Body of pancreas (tissue), 4 donors: ENCODE measurements at regions not wholly inside any gene's neighbourhood (a gene's known extent, or its start where the extent isn't known, plus 50 kb on each side); places are given as distances from the start of the nearest gene placed in this dataset.

ENCODE experiments used
- ATAC-seq: fragments of 150-250 bp; one replicate; pipeline ENCODE4 v1.9.1; 2016
- DNase-seq, 4 donors: peaks; one replicate each; pipeline ENCODE4 v3.0.0-alpha.2; 2019
- H3K27ac ChIP-seq, 4 donors: fragments of 200-600 bp; sonication (generic); 1 replicate in 3 of 4; 2 replicates in 1 of 4; pipeline versions ENCODE4 v1.5.1 to v1.6.1; 2016 to 2019; ENCODE audit warnings: mild to moderate bottlenecking in 1 of 4, mixed read lengths in 1 of 4, moderate library complexity in 1 of 4
- H3K27me3 ChIP-seq, 2 donors: fragments of 200-600 bp; sonication (generic); one replicate each; pipeline ENCODE4 v1.6.0; 2016; ENCODE audit warnings: mild to moderate bottlenecking in 1 of 2
- H3K36me3 ChIP-seq, 2 donors: fragments of 200-600 bp; sonication (generic); replicated peaks in 1 of 2; 2 replicates each; pipeline ENCODE4 v1.5.1; 2016; ENCODE audit warnings: low read depth in 2 of 2; ENCODE audit not compliant: insufficient read depth in 1 of 2
- H3K4me1 ChIP-seq: fragments of 200-600 bp; sonication (generic); one replicate; pipeline ENCODE4 v1.6.0; 2016
- H3K4me3 ChIP-seq, 2 donors: fragments of 200-600 bp; sonication (generic); 1 replicate in 1 of 2; 2 replicates in 1 of 2; pipeline ENCODE4 v1.5.1; 2016 to 2019
- H3K9me3 ChIP-seq, 3 donors: fragments of 200-600 bp; sonication (generic); 1 replicate in 2 of 3; 2 replicates in 1 of 3; pipeline ENCODE4 v1.5.1; 2016
- CTCF ChIP-seq, 7 experiments: fragments of 450-650 bp in 4 of 7; fragments of 200-600 bp in 3 of 7; sonication (generic) in 3 of 7; IDR thresholded peaks; one replicate each; pipeline ENCODE4 v1.5.1; 2016 to 2019; ENCODE audit warnings: antibody characterized with exemption in 7 of 7
- POLR2A ChIP-seq, 3 donors: fragments of 450-650 bp; IDR thresholded peaks; one replicate each; pipeline ENCODE4 v1.6.1; 2016; ENCODE audit warnings: antibody characterized with exemption in 3 of 3, mild to moderate bottlenecking in 2 of 3
- WGBS, 2 donors: methylation state at CpG; one replicate each; pipeline ENCODE4 v1.1.5; 2017; 5-methylcytosine and 5-hydroxymethylcytosine counted together
- intact Hi-C: fragments of 100-400 bp; cut with DNase I; formaldehyde crosslinking; loops from one replicate; pipeline ENCODE4 v1.15.1; 2023

GRCh38 chr5:9721161-9721560 lies 91.0 kb upstream of the TAS2R1 start:
- H3K4me1 ChIP-seq, result no peaks in the 10 kb centered on the region
- no peak overlapping the region for H3K27ac ChIP-seq
- H3K27me3 ChIP-seq, result no peaks in the 10 kb centered on the region
- H3K4me3 ChIP-seq, result no peak overlapping the region
- no peaks in the 10 kb centered on the region for H3K9me3 ChIP-seq
- ATAC-seq (no peak), DNase-seq (no peak)
- no peaks in the 10 kb centered on the region for H3K36me3 ChIP-seq
- no peak for TF ChIP-seq POLR2A (IDR thresholded peaks at IDR 0.05)
- TF ChIP-seq CTCF (IDR thresholded peaks at IDR 0.05), result no peak
- 67 to 90% methylated on average over 2 of the region's 2 CpGs for WGBS, 2 donors
- intact Hi-C loops, result no loop called here

GRCh38 chr5:9720361-9720760 lies 90.2 kb upstream of the TAS2R1 start:
- H3K4me3 ChIP-seq, result no peak overlapping the region
- 55 to 66% methylated on average over 5 of the region's 5 CpGs for WGBS, 2 donors
- no peak for TF ChIP-seq POLR2A (IDR thresholded peaks at IDR 0.05)
- TF ChIP-seq CTCF (IDR thresholded peaks at IDR 0.05), result no peak
- no peak for DNase-seq
- H3K27me3 ChIP-seq, result no peaks in the 10 kb centered on the region
- intact Hi-C loops, result no loop called here
- no peaks in the 10 kb centered on the region for H3K36me3 ChIP-seq
- no peaks in the 10 kb centered on the region for H3K4me1 ChIP-seq
- ATAC-seq, result no peak
- H3K27ac ChIP-seq, result no peak overlapping the region
- no peaks in the 10 kb centered on the region for H3K9me3 ChIP-seq

DNA sequence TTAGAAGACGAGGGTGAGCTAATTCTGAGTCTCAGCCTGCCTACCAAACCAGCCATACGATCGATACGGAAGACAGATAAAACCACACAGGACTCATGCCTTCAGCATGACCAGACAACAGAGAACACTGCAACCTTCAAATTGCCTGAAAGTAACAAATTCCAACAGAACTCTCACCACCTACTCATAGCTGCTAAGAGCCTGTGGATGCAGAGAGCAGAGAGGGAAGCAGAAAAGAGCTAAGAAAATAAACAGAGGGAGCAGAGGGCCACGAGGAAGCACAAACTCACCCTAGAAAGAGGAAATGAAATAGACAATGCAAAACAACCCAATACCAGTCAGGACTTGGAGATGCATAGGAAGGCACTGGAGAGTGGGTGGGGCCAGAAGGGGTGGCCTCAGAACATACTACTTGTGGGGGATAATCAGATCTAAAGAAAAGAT lies 86.7 kb upstream of the TAS2R1 start:
- H3K4me1 ChIP-seq, result no peaks in the 10 kb centered on the region
- 48 to 54% methylated on average over 4 to 5 of the region's 5 CpGs for WGBS, 2 donors
- intact Hi-C loops, result no loop called here
- DNase-seq (no peak), ATAC-seq (no peak)
- no peaks in the 10 kb centered on the region for H3K9me3 ChIP-seq
- no peak overlapping the region for H3K27ac ChIP-seq
- H3K4me3 ChIP-seq, result no peak overlapping the region
- H3K27me3 ChIP-seq, result no peaks in the 10 kb centered on the region
- TF ChIP-seq POLR2A (IDR thresholded peaks at IDR 0.05), result no peak
- TF ChIP-seq CTCF (IDR thresholded peaks at IDR 0.05), result no peak
- H3K36me3 ChIP-seq, result no peaks in the 10 kb centered on the region

DNA sequence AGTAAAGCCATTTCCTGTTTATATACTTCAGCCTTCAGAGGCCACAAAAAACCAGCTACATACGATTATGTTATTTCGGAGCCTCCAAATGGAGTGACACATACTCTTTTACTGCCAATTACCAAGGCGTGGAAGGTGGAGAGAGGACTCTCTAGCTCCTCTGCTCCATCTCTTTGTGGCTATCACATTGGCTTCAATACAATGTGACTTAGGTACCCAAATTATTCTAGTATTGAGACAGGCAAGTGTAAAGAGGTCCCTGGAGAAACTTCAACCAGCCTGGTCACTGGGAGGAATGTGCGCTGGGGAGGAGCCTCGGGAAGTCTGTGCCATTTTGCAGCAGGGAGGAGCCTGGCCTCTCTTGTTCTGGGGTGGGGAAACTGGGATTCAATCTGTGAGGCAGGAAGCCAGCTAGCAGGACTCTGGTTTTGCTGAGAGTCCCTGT lies 85.8 kb upstream of the TAS2R1 start:
- TF ChIP-seq POLR2A (IDR thresholded peaks at IDR 0.05) (no peak), CTCF (IDR thresholded peaks at IDR 0.05) (no peak)
- no peak overlapping the region for H3K4me3 ChIP-seq
- ATAC-seq (no peak), DNase-seq (no peak)
- no peak overlapping the region for H3K27ac ChIP-seq
- 38 to 44% methylated on average over 5 of the region's 5 CpGs for WGBS, 2 donors
- no peaks in the 10 kb centered on the region for H3K9me3 ChIP-seq
- H3K36me3 ChIP-seq, result no peaks in the 10 kb centered on the region
- no peaks in the 10 kb centered on the region for H3K27me3 ChIP-seq
- intact Hi-C loops, result no loop called here
- H3K4me1 ChIP-seq, result no peaks in the 10 kb centered on the region

DNA sequence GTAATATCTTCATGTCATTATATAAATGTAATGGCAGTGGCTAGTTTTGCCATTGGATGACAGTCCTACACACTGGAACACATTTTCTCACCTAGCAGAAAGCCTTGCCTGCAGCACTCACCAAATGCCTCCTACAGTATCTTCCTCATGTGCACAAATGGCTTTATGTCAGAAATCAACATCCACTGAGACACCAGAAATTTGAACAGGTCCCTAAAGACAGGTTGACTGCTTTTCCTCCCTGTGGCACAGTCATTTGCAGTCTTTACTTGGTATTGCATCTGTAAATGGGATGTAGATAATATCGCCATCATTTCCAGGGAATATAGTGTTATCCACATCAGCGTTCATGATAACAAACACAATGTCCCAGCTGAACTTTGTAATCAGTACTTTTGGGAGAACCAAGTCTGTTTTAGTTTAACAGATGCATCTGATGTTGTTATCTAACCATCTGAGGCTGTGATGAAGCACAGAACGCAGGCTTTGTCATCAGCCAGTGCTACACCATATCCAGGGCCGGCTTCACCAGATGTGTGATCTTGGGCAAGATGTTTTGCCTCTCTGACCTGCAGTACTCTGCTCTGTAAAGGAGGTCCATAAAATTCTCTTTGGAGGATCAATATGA lies 83.9 kb upstream of the TAS2R1 start:
- intact Hi-C loops, result no loop called here
- DNase-seq, result no peak
- WGBS, 2 donors, result 56 to 61% methylated on average over 4 of the region's 4 CpGs

More for the DNA sequence above, 83.9 kb upstream of the TAS2R1 start:
- TF ChIP-seq POLR2A (IDR thresholded peaks at IDR 0.05) (no peak), CTCF (IDR thresholded peaks at IDR 0.05) (no peak)
- no peak for ATAC-seq
- Histone ChIP-seq H3K27ac (no peak overlapping the region), H3K4me3 (no peak overlapping the region), H3K4me1 (no peaks in the 10 kb centered on the region), H3K9me3 (no peaks in the 10 kb centered on the region), H3K27me3 (no peaks in the 10 kb centered on the region), H3K36me3 (no peaks in the 10 kb centered on the region)
